B cell (primary cell): ENCODE measurements at regions not wholly inside any gene's neighbourhood (a gene's known extent, or its start where the extent isn't known, plus 50 kb on each side); places are given as distances from the start of the nearest gene placed in this dataset.

Source experiments
- EZH2 ChIP-seq: IDR thresholded peaks from 2 replicates; pipeline ENCODE4 v1.6.1; 2012; ENCODE audit warnings: borderline replicate concordance, low read depth, mild to moderate bottlenecking, moderate library complexity, low read length; ENCODE audit not compliant: insufficient read depth, poor library complexity, severe bottlenecking
- TF ChIP-seq, protein P1 (sequence below): fragments of 200-600 bp; IDR thresholded peaks from one replicate; pipeline ENCODE4 v1.8.0; 2022; ENCODE audit warnings: antibody characterized with exemption, mild to moderate bottlenecking

- TF ChIP-seq, protein P1, sequence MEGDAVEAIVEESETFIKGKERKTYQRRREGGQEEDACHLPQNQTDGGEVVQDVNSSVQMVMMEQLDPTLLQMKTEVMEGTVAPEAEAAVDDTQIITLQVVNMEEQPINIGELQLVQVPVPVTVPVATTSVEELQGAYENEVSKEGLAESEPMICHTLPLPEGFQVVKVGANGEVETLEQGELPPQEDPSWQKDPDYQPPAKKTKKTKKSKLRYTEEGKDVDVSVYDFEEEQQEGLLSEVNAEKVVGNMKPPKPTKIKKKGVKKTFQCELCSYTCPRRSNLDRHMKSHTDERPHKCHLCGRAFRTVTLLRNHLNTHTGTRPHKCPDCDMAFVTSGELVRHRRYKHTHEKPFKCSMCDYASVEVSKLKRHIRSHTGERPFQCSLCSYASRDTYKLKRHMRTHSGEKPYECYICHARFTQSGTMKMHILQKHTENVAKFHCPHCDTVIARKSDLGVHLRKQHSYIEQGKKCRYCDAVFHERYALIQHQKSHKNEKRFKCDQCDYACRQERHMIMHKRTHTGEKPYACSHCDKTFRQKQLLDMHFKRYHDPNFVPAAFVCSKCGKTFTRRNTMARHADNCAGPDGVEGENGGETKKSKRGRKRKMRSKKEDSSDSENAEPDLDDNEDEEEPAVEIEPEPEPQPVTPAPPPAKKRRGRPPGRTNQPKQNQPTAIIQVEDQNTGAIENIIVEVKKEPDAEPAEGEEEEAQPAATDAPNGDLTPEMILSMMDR: no peak
- TF ChIP-seq EZH2: no peak
Observed at GRCh38 chr3:55207744-55208143, 279.4 kb downstream of the WNT5A start.
